ENCODE measurements at regions not wholly inside any gene's neighbourhood (a gene's known extent, or its start where the extent isn't known, plus 50 kb on each side); places are given as distances from the start of the nearest gene placed in this dataset.

GRCh38 chr3:95751509-95751908 is 1062.9 kb upstream of the EPHA6 start:
- no peak for DNase-seq
- Histone ChIP-seq H3K27ac (no peak overlapping the region), H3K4me1 (no peaks in the 10 kb centered on the region), H3K36me3 (no peaks in the 10 kb centered on the region), H3K4me3 (no peak overlapping the region), H3K27me3 (no peaks in the 10 kb centered on the region), H3K9me3 (peaks cover 0 to 4% (median 0%) of the 10 kb centered on the region in 11 donors)
- intact Hi-C loops (cut with DNase I) = no loop called here
- ATAC-seq = no peak
- no peak for TF ChIP-seq CTCF (IDR thresholded peaks at IDR 0.05)
- WGBS, 2 donors = 38 to 49% methylated on average over 3 of the region's 3 CpGs

DNA sequence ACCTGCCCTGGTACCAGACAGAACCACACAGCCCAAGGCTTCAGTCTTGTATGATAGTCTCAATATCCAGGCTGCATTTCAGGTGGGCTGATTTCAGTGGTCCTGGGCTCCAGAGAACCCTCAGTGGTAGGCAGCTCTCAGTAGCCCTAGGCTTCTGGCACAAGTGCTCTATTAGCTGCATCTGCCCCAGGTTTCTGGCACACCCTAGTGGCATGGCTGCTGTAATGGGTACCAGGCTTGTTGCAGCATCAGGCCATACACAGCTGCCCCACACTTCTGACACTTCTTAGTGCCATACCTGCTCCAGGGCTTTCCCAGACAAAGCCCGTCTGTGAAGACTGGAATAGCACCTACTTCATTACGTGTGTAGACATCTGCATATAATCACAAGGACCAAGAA is 1062.2 kb upstream of the EPHA6 start:
- no peaks in the 10 kb centered on the region for H3K4me1 ChIP-seq
- DNase-seq (no peak), ATAC-seq (no peak)
- intact Hi-C loops (cut with DNase I) = no loop called here
- H3K4me3 ChIP-seq = no peak overlapping the region
- no peak overlapping the region for H3K27ac ChIP-seq
- H3K9me3 ChIP-seq = peaks cover 0 to 4% (median 0%) of the 10 kb centered on the region in 11 donors
- TF ChIP-seq CTCF (IDR thresholded peaks at IDR 0.05) = no peak
- H3K36me3 ChIP-seq = no peaks in the 10 kb centered on the region
- no peaks in the 10 kb centered on the region for H3K27me3 ChIP-seq
- WGBS, 2 donors = 73 to 77% methylated on average over 2 of the region's 2 CpGs

DNA sequence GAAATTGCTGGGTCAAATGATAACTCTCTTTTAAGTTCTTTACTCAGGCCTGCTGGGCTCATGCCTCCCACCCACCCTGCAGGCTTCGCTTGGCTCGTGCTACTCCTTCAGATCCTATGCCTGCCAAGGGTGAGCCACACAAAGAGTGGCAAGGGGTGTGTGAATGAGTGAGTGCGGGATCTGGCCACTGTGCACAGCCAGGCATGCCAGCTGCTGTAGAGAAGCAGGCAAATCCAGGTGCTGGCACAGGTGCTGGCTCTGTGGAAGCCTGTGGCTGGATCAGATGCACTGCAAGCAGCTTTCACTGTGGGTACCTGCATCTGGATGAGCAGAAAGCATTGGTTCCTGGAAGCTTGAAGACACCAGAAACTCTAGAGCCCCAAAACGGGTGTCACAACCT is 1055.7 kb upstream of the EPHA6 start:
- intact Hi-C loops (cut with DNase I) = no loop called here
- 70 to 77% methylated on average over 4 of the region's 4 CpGs for WGBS, 2 donors
- no peaks in the 10 kb centered on the region for H3K36me3 ChIP-seq

GRCh38 chr3:95759614-95760301 is 1054.6 kb upstream of the EPHA6 start:
- Histone ChIP-seq H3K36me3 (no peaks in the 10 kb centered on the region), H3K27me3 (no peaks in the 10 kb centered on the region), H3K27ac (no peak overlapping the region), H3K4me1 (no peaks in the 10 kb centered on the region), H3K4me3 (no peak overlapping the region), H3K9me3 (peaks cover 0 to 12% (median 0%) of the 10 kb centered on the region in 11 donors)
- TF ChIP-seq CTCF (IDR thresholded peaks at IDR 0.05) = no peak
- intact Hi-C loops (cut with DNase I) = no loop called here
- 76 to 78% methylated on average over 6 of the region's 6 CpGs for WGBS, 2 donors
- no peak for DNase-seq
- no peak for ATAC-seq

More for the DNA sequence above, 1055.7 kb upstream of the EPHA6 start:
- H3K4me3 ChIP-seq = no peak overlapping the region
- H3K27ac ChIP-seq = no peak overlapping the region
- no peak for TF ChIP-seq CTCF (IDR thresholded peaks at IDR 0.05)
- DNase-seq (no peak), ATAC-seq (no peak)
- peaks cover 0 to 12% (median 0%) of the 10 kb centered on the region in 11 donors for H3K9me3 ChIP-seq
- H3K27me3 ChIP-seq = no peaks in the 10 kb centered on the region
- H3K4me1 ChIP-seq = no peaks in the 10 kb centered on the region

All from heart right ventricle (tissue), 16 donors.